IMR-90 (cell line): ENCODE measurements at regions not wholly inside any gene's neighbourhood (a gene's known extent, or its start where the extent isn't known, plus 50 kb on each side); places are given as distances from the start of the nearest gene placed in this dataset.

Experiments
- ATAC-seq: fragments of 200-7000 bp; cut with Tn5 transposase; 2 replicates; pipeline ENCODE4 v1.9.1; 2020; ENCODE audit warnings: low read depth, mild to moderate bottlenecking, moderate library complexity
- BruUV-seq: library from RNA; stranded (reverse); fragments of 400-500 nt; replicated peaks from 2 replicates; lab custom pipeline; 2021; lab: Mats Ljungman, UMichigan
- CTCF ChIA-PET: fragments of 300-600 bp; formaldehyde crosslinking; extraction: SDS; loops from one replicate; lab custom pipeline; 2021; ENCODE audit warnings: antibody characterized with exemption; lab: Yijun Ruan, JAX
- POLR2A ChIA-PET: fragments of 300-600 bp; sonication (Branson Sonifier 250); formaldehyde crosslinking; loops from one replicate; lab custom pipeline; 2022; ENCODE audit warnings: antibody characterized with exemption; ENCODE audit not compliant: unreplicated experiment; lab: Charles Lee
- DNase-seq: peaks from one replicate; pipeline ENCODE4 v3.0.0; 2013
- H2AFZ ChIP-seq: replicated peaks from 2 replicates; pipeline ENCODE3; 2013; ENCODE audit warnings: low read length, mild to moderate bottlenecking; ENCODE audit not compliant: poor library complexity
- H2AK5ac ChIP-seq: 2 replicates; pipeline ENCODE4 v1.6.1; 2013; ENCODE audit warnings: low read depth, low read length, inconsistent platforms
- H2AK9ac ChIP-seq: replicated peaks from 2 replicates; pipeline ENCODE3; 2013; ENCODE audit warnings: mild to moderate bottlenecking, low read depth, low read length, moderate library complexity; ENCODE audit not compliant: poor library complexity
- H2BK120ac ChIP-seq: 2 replicates; pipeline ENCODE4 v1.6.1; 2013; ENCODE audit warnings: low read depth, low read length, inconsistent platforms
- H2BK15ac ChIP-seq: 3 replicates; pipeline ENCODE4 v1.6.1; 2013; ENCODE audit warnings: low read depth, low read length, inconsistent platforms
- H2BK20ac ChIP-seq: 2 replicates; pipeline ENCODE4 v1.6.1; 2013; ENCODE audit warnings: low read depth, mild to moderate bottlenecking, inconsistent platforms, low read length, moderate library complexity
- H2BK5ac ChIP-seq: 2 replicates; pipeline ENCODE4 v1.6.1; 2013; ENCODE audit warnings: mild to moderate bottlenecking, low read depth, low read length, inconsistent platforms; ENCODE audit not compliant: poor library complexity, severe bottlenecking
- H3K14ac ChIP-seq: replicated peaks from 2 replicates; pipeline ENCODE4 v1.6.1; 2013; ENCODE audit warnings: low read depth, low read length, inconsistent platforms
- H3K18ac ChIP-seq: 2 replicates; pipeline ENCODE4 v1.6.1; 2013; ENCODE audit warnings: low read depth, low read length, control low read depth
- H3K23ac ChIP-seq: 2 replicates; pipeline ENCODE4 v1.6.1; 2013; ENCODE audit warnings: low read depth, low read length, inconsistent platforms
- H3K27ac ChIP-seq: 2 replicates; pipeline ENCODE4 v1.5.1; 2013; ENCODE audit warnings: mild to moderate bottlenecking, control low read depth, low read length; ENCODE audit not compliant: insufficient read depth
- H3K27me3 ChIP-seq: 2 replicates; pipeline ENCODE4 v1.6.1; 2013; ENCODE audit warnings: low read length; ENCODE audit not compliant: control insufficient read depth, insufficient read depth
- H3K36me3 ChIP-seq: 2 replicates; pipeline ENCODE4 v1.6.1; 2013; ENCODE audit warnings: low read length, mixed read lengths; ENCODE audit not compliant: control insufficient read depth, insufficient read depth
- H3K4ac ChIP-seq: 2 replicates; pipeline ENCODE4 v1.6.1; 2013; ENCODE audit warnings: low read depth, low read length, inconsistent platforms
- H3K4me1 ChIP-seq: 2 replicates; pipeline ENCODE4 v1.6.1; 2013; ENCODE audit warnings: low read length, mixed read lengths; ENCODE audit not compliant: control insufficient read depth, insufficient read depth
- H3K4me2 ChIP-seq: 2 replicates; pipeline ENCODE4 v1.6.1; 2013; ENCODE audit warnings: low read depth, mild to moderate bottlenecking, control low read depth, low read length, moderate library complexity
- H3K4me3 ChIP-seq: 2 replicates; pipeline ENCODE4 v1.5.1; 2013; ENCODE audit warnings: low read depth, mild to moderate bottlenecking, control low read depth, low read length, moderate library complexity; ENCODE audit not compliant: insufficient read depth
- H3K56ac ChIP-seq: 2 replicates; pipeline ENCODE4 v1.6.1; 2013; ENCODE audit warnings: low read length, inconsistent platforms; ENCODE audit not compliant: insufficient read depth; ENCODE audit errors: extremely low read depth
- H3K79me1 ChIP-seq, 2 experiments: 2 replicates each; pipeline ENCODE4 v1.6.1; 2013; ENCODE audit warnings: low read length in 2 of 2, inconsistent platforms in 1 of 2, low read depth in 1 of 2
- H3K9ac ChIP-seq: 2 replicates; pipeline ENCODE4 v1.6.1; 2013; ENCODE audit warnings: low read depth, low read length, control low read depth
- H3K9me1 ChIP-seq: 2 replicates; pipeline ENCODE4 v1.6.1; 2013; ENCODE audit warnings: low read length, inconsistent platforms; ENCODE audit not compliant: insufficient read depth
- H3K9me3 ChIP-seq: 2 replicates; pipeline ENCODE4 v1.6.1; 2013; ENCODE audit warnings: low read length; ENCODE audit not compliant: control insufficient read depth, insufficient read depth
- H4K20me1 ChIP-seq: 2 replicates; pipeline ENCODE4 v1.6.1; 2013; ENCODE audit warnings: low read length, inconsistent platforms; ENCODE audit not compliant: insufficient read depth
- H4K5ac ChIP-seq: 2 replicates; pipeline ENCODE4 v1.6.1; 2013; ENCODE audit warnings: mild to moderate bottlenecking, low read depth, low read length, control low read depth
- H4K8ac ChIP-seq, 2 experiments: 2 replicates each; pipeline ENCODE4 v1.6.1; 2013; ENCODE audit warnings: low read depth in 2 of 2, low read length in 2 of 2, control low read depth in 1 of 2, inconsistent platforms in 1 of 2
- H4K91ac ChIP-seq: 2 replicates; pipeline ENCODE4 v1.6.1; 2013; ENCODE audit warnings: low read depth, low read length, inconsistent platforms; ENCODE audit not compliant: insufficient read depth
- BHLHE40 ChIP-seq: fragments of 150-350 bp; IDR thresholded peaks from 2 replicates; pipeline ENCODE4 v1.6.1; 2016; ENCODE audit warnings: mild to moderate bottlenecking, low read depth, low read length
- CEBPB ChIP-seq: IDR thresholded peaks from 2 replicates; pipeline ENCODE4 v1.6.1; 2012; ENCODE audit warnings: low read depth, low read length, improper control_type of control experiment
- CHD1 ChIP-seq: IDR thresholded peaks from 2 replicates; pipeline ENCODE4 v1.6.1; 2012; ENCODE audit warnings: low read depth, low read length, improper control_type of control experiment
- CTCF ChIP-seq: conservative IDR thresholded peaks from 2 replicates; pipeline ENCODE4 v1.5.1; 2012; ENCODE audit warnings: mild to moderate bottlenecking, low read depth, low read length, improper control_type of control experiment
- MAFK ChIP-seq: IDR thresholded peaks from 2 replicates; pipeline ENCODE4 v1.6.1; 2012; ENCODE audit warnings: low read depth, low read length, improper control_type of control experiment
- MAZ ChIP-seq: IDR thresholded peaks from 2 replicates; pipeline ENCODE4 v1.6.1; 2012; ENCODE audit warnings: low read depth, mild to moderate bottlenecking, low read length, improper control_type of control experiment, moderate library complexity, borderline replicate concordance
- MXI1 ChIP-seq: IDR thresholded peaks from 2 replicates; pipeline ENCODE4 v1.6.1; 2012; ENCODE audit warnings: low read depth, mild to moderate bottlenecking, low read length, moderate library complexity, borderline replicate concordance
- NFE2L2 ChIP-seq: fragments of 150-350 bp; IDR thresholded peaks from 2 replicates; pipeline ENCODE4 v1.6.1; 2016; ENCODE audit warnings: low read depth, mild to moderate bottlenecking, low read length
- RAD21 ChIP-seq: IDR thresholded peaks from 2 replicates; pipeline ENCODE4 v1.6.1; 2012; ENCODE audit warnings: low read length, improper control_type of control experiment
- RCOR1 ChIP-seq: IDR thresholded peaks from 2 replicates; pipeline ENCODE4 v1.6.1; 2012; ENCODE audit warnings: mild to moderate bottlenecking, low read length, improper control_type of control experiment; ENCODE audit not compliant: insufficient replicate concordance
- RFX5 ChIP-seq: IDR thresholded peaks from 2 replicates; pipeline ENCODE4 v1.8.0; 2012; ENCODE audit warnings: low read depth, mild to moderate bottlenecking, low read length, moderate library complexity
- USF2 ChIP-seq: fragments of 150-350 bp; IDR thresholded peaks from 2 replicates; pipeline ENCODE4 v1.6.1; 2017; ENCODE audit warnings: mild to moderate bottlenecking, antibody characterized with exemption, low read length, low read depth
- WGBS, 2 experiments: methylation state at CpG; one replicate each; pipeline versions ENCODE4 v1.1.5 to v1.1.7; 2013; ENCODE audit warnings: missing lambda C conversion rate in 2 of 2; ENCODE audit not compliant: insufficient read length in 1 of 2; ENCODE audit errors: extremely low coverage in 2 of 2; 5-methylcytosine and 5-hydroxymethylcytosine counted together
- dilution Hi-C: fragments of 300-500 bp; cut with HindIII; formaldehyde crosslinking; loops from one replicate; pipeline ENCODE4 v1.14.3; 2018; ENCODE audit warnings: low sequenced_read_pairs; ENCODE audit not compliant: unreplicated experiment
- in situ Hi-C: fragments of 300-500 bp; cut with MboI; formaldehyde crosslinking; loops from 3 replicates; pipeline ENCODE4 v1.14.3; 2019; ENCODE audit warnings: low sequenced_read_pairs, inconsistent platforms, mixed read lengths
- intact Hi-C: fragments of 100-400 bp; cut with micrococcal nuclease; formaldehyde crosslinking; loops from 2 replicates; pipeline ENCODE4 v1.10.0; 2022

- DNase-seq (no peak), ATAC-seq (no peak)
- H2AK9ac ChIP-seq = no peak overlapping the region
- no peak overlapping the region for H3K4me2 ChIP-seq
- WGBS, 2 experiments = no CpG with 5 or more reads among the region's 1 CpG
- no peaks in the 10 kb centered on the region for H3K4me1 ChIP-seq
- H3K27ac ChIP-seq = no peak overlapping the region
- H3K9ac ChIP-seq = no peak overlapping the region
- no peaks in the 10 kb centered on the region for H3K9me3 ChIP-seq
- H2BK120ac ChIP-seq = no peak overlapping the region
- TF ChIP-seq MAFK (no peak), RFX5 (no peak), MAZ (no peak), NFE2L2 (no peak), CHD1 (no peak), BHLHE40 (no peak), USF2 (no peak), CEBPB (no peak), CTCF (no peak), RCOR1 (no peak), MXI1 (no peak), RAD21 (no peak)
- in situ Hi-C loops (no loop called here), intact Hi-C loops (no loop called here), dilution Hi-C loops (no loop called here)
- ChIA-PET POLR2A (no interaction called here), CTCF (no interaction called here)
- no peak overlapping the region for H4K8ac ChIP-seq
- H2AFZ ChIP-seq = no peak overlapping the region
- H3K79me1 ChIP-seq = no peaks in the 10 kb centered on the region
- H3K18ac ChIP-seq = no peak overlapping the region
- H3K4me3 ChIP-seq = no peak overlapping the region
- no peak overlapping the region for H3K4ac ChIP-seq
- H4K20me1 ChIP-seq = no peaks in the 10 kb centered on the region
- BruUV-seq = no TSS peak
- H4K91ac ChIP-seq = no peak overlapping the region
- no peaks in the 10 kb centered on the region for H3K9me1 ChIP-seq
- no peak overlapping the region for H2BK5ac ChIP-seq
- H4K5ac ChIP-seq = no peak overlapping the region
- no peak overlapping the region for H2BK20ac ChIP-seq
- H3K14ac ChIP-seq = no peak overlapping the region
- H2AK5ac ChIP-seq = no peak overlapping the region
- H3K56ac ChIP-seq = no peak overlapping the region
- H2BK15ac ChIP-seq = no peak overlapping the region
- no peak overlapping the region for H3K23ac ChIP-seq
- no peaks in the 10 kb centered on the region for H3K27me3 ChIP-seq
- no peaks in the 10 kb centered on the region for H3K36me3 ChIP-seq
Measured at GRCh38 chr6:77145244-77145643, 318.0 kb downstream of the HTR1B start.
